Endothelial cell of umbilical vein (primary cell): ENCODE measurements at regions not wholly inside any gene's neighbourhood (a gene's known extent, or its start where the extent isn't known, plus 50 kb on each side); places are given as distances from the start of the nearest gene placed in this dataset.

Source experiments
- BruUV-seq: library from RNA; stranded (reverse); fragments of 400-500 nt; replicated peaks from 2 replicates; lab custom pipeline; 2021; lab: Mats Ljungman, UMichigan
- CTCF ChIA-PET: fragments of 300-600, 350-600 bp; sonication (Branson Sonifier 250); formaldehyde crosslinking; loops from one replicate; lab custom pipeline; 2021; ENCODE audit warnings: antibody characterized with exemption, inconsistent platforms; lab: Charles Lee
- POLR2A ChIA-PET: fragments of 300-600, 350-600 bp; sonication (Branson Sonifier 250); formaldehyde crosslinking; loops from one replicate; lab custom pipeline; 2021; ENCODE audit warnings: antibody characterized with exemption, inconsistent platforms; lab: Charles Lee
- DNase-seq: peaks from one replicate; pipeline ENCODE4 v3.0.0-alpha.2; 2011; ENCODE audit warnings: low read depth, low spot score
- FAIRE-seq: peaks from 2 replicates; lab custom pipeline; 2011; peaks lifted over from hg19 to GRCh38; lab: Jason Lieb, UNC
- H2AFZ ChIP-seq: 2 replicates; pipeline ENCODE4 v1.6.0; 2012; ENCODE audit warnings: low read depth, low read length, control low read depth, inconsistent platforms
- H3K27ac ChIP-seq: 2 replicates; pipeline ENCODE4 v1.5.1; 2011; ENCODE audit warnings: low read depth, mild to moderate bottlenecking, control low read depth, low read length, moderate library complexity; ENCODE audit not compliant: insufficient read depth
- H3K27me3 ChIP-seq, 2 experiments: 2 replicates each; pipeline versions ENCODE4 v1.6.0 to v1.6.1; 2011; ENCODE audit warnings: low read length in 2 of 2, mixed read lengths in 1 of 2; ENCODE audit not compliant: control insufficient read depth in 2 of 2, insufficient read depth in 2 of 2
- H3K36me3 ChIP-seq, 2 experiments: 2 replicates in 1 of 2; 3 replicates in 1 of 2; pipeline ENCODE4 v1.5.1; 2011; ENCODE audit warnings: low read length in 2 of 2, mild to moderate bottlenecking in 1 of 2, moderate library complexity in 1 of 2; ENCODE audit not compliant: control insufficient read depth in 2 of 2, insufficient read depth in 2 of 2; ENCODE audit errors: extremely low read depth in 1 of 2
- H3K4me1 ChIP-seq: 3 replicates; pipeline ENCODE4 v1.5.1; 2011; ENCODE audit warnings: mild to moderate bottlenecking, low read length; ENCODE audit not compliant: control insufficient read depth, insufficient read depth; ENCODE audit errors: extremely low read depth
- H3K4me2 ChIP-seq: 2 replicates; pipeline ENCODE4 v1.6.1; 2011; ENCODE audit warnings: low read length, control low read depth, mixed read lengths; ENCODE audit not compliant: insufficient read depth
- H3K4me3 ChIP-seq, 3 experiments: fragments of 200-600 bp in 1 of 3; sonication (generic), shearing (Covaris generic) in 1 of 3; replicated peaks in 1 of 3; 2 replicates each; pipeline ENCODE4 v1.5.1; 2011 to 2016; ENCODE audit warnings: control low read depth in 3 of 3, low read length in 3 of 3, mild to moderate bottlenecking in 2 of 3, inconsistent platforms in 1 of 3, low read depth in 1 of 3, moderate library complexity in 1 of 3; ENCODE audit not compliant: insufficient read depth in 1 of 3
- H3K79me2 ChIP-seq: 2 replicates; pipeline ENCODE4 v1.6.0; 2012; ENCODE audit warnings: low read length, inconsistent platforms; ENCODE audit not compliant: control insufficient read depth, insufficient read depth
- H3K9ac ChIP-seq: replicated peaks from 2 replicates; pipeline ENCODE3; 2011; ENCODE audit warnings: low read length, control low read depth; ENCODE audit not compliant: insufficient read depth; ENCODE audit errors: extremely low read depth
- H3K9me1 ChIP-seq: replicated peaks from 3 replicates; pipeline ENCODE4 v1.6.0; 2011; ENCODE audit warnings: mild to moderate bottlenecking, low read length; ENCODE audit not compliant: control insufficient read depth, insufficient read depth; ENCODE audit errors: extremely low read depth
- H3K9me3 ChIP-seq: replicated peaks from 2 replicates; pipeline ENCODE4 v1.5.1; 2012; ENCODE audit warnings: low read length, inconsistent platforms; ENCODE audit not compliant: control insufficient read depth, insufficient read depth
- H4K20me1 ChIP-seq: replicated peaks from 2 replicates; pipeline ENCODE3; 2011; ENCODE audit warnings: mild to moderate bottlenecking, low read length; ENCODE audit not compliant: control insufficient read depth, insufficient read depth; ENCODE audit errors: extremely low read depth
- EZH2 ChIP-seq: IDR thresholded peaks from 2 replicates; pipeline ENCODE4 v1.6.1; 2012; ENCODE audit warnings: borderline replicate concordance, low read depth, mild to moderate bottlenecking, moderate library complexity, low read length, inconsistent platforms; ENCODE audit not compliant: severe bottlenecking
- FOS ChIP-seq: IDR thresholded peaks from 2 replicates; pipeline ENCODE4 v1.6.1; 2011; ENCODE audit warnings: mild to moderate bottlenecking, low read length, moderate library complexity, borderline replicate concordance; ENCODE audit not compliant: insufficient read depth
- GATA2 ChIP-seq: IDR thresholded peaks from 2 replicates; pipeline ENCODE4 v1.7.0; 2011; ENCODE audit warnings: low read depth, mild to moderate bottlenecking, moderate library complexity, mixed read lengths, low read length; ENCODE audit not compliant: insufficient read length, insufficient read depth
- JUN ChIP-seq: IDR thresholded peaks from 2 replicates; pipeline ENCODE4 v1.6.1; 2011; ENCODE audit warnings: borderline replicate concordance, low read depth; ENCODE audit not compliant: insufficient read length, insufficient read depth
- MYC ChIP-seq: IDR thresholded peaks from one replicate; pipeline ENCODE4 v1.6.1; 2011; ENCODE audit warnings: mild to moderate bottlenecking, low read depth, low read length
- POLR2A ChIP-seq: IDR thresholded peaks from 2 replicates; pipeline ENCODE4 v1.6.1; 2012; ENCODE audit warnings: low read depth, mild to moderate bottlenecking, control low read depth, low read length
- POLR2AphosphoS5 ChIP-seq: IDR thresholded peaks from 2 replicates; pipeline ENCODE4 v1.6.1; 2012; ENCODE audit warnings: low read depth, mild to moderate bottlenecking, control low read depth, low read length, moderate library complexity; ENCODE audit not compliant: insufficient read depth
- dilution Hi-C: fragments of 300-500 bp; cut with MboI; formaldehyde crosslinking; loops from one replicate; pipeline ENCODE4 v1.15.0; 2019; ENCODE audit warnings: low sequenced_read_pairs; ENCODE audit not compliant: extremely low pct_ligation_motif_present
- intact Hi-C: fragments of 100-400 bp; cut with micrococcal nuclease; formaldehyde crosslinking; loops from one replicate; pipeline ENCODE4 v1.10.0; 2022
- TF ChIP-seq, protein P1 (sequence below), 2 donors: IDR thresholded peaks; 1 replicate in 1 of 2; 2 replicates in 1 of 2; pipeline ENCODE4 v1.5.1; 2011; ENCODE audit warnings: low read length in 2 of 2, mild to moderate bottlenecking in 2 of 2, moderate library complexity in 2 of 2, control low read depth in 1 of 2, inconsistent platforms in 1 of 2, low read depth in 1 of 2; ENCODE audit not compliant: insufficient read depth in 1 of 2; ENCODE audit errors: extremely low read depth in 1 of 2
- TF ChIP-seq, protein P2 (sequence below): IDR thresholded peaks from 2 replicates; pipeline ENCODE4 v1.6.1; 2011; ENCODE audit not compliant: insufficient read depth, insufficient read length

DNA sequence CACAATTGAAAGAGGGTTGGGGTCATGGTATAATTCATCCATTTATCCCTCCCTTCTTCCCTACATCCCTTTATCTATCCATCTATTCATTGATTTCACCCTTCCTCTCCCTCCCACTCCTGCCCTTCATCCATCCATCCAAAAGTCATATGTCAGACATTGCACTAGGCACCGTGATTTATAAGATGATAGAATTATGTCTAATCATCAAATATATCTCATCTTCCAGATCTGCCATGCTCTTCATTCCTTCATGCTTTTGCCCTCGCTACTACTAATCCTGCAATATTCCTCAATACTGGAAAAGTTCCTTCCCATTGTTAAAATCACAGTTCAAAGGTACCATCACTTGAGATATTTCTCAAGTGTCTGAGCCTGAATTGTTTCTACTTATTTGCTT lies 335.2 kb upstream of the CDH11 start:
- CTCF ChIA-PET = no interaction called here
- TF ChIP-seq, protein P1, sequence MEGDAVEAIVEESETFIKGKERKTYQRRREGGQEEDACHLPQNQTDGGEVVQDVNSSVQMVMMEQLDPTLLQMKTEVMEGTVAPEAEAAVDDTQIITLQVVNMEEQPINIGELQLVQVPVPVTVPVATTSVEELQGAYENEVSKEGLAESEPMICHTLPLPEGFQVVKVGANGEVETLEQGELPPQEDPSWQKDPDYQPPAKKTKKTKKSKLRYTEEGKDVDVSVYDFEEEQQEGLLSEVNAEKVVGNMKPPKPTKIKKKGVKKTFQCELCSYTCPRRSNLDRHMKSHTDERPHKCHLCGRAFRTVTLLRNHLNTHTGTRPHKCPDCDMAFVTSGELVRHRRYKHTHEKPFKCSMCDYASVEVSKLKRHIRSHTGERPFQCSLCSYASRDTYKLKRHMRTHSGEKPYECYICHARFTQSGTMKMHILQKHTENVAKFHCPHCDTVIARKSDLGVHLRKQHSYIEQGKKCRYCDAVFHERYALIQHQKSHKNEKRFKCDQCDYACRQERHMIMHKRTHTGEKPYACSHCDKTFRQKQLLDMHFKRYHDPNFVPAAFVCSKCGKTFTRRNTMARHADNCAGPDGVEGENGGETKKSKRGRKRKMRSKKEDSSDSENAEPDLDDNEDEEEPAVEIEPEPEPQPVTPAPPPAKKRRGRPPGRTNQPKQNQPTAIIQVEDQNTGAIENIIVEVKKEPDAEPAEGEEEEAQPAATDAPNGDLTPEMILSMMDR (IDR thresholded peaks at IDR 0.05; ENCODE audit: extremely low read depth in 1 of 2, insufficient read depth in 1 of 2, low read depth in 1 of 2, low read length in 2 of 2) = no peak
- TF ChIP-seq MYC (no peak), EZH2 (no peak), FOS (no peak), JUN (no peak), POLR2A (no peak), GATA2 (no peak), POLR2AphosphoS5 (no peak)
- TF ChIP-seq, protein P2, sequence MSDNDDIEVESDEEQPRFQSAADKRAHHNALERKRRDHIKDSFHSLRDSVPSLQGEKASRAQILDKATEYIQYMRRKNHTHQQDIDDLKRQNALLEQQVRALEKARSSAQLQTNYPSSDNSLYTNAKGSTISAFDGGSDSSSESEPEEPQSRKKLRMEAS = no peak
- no peak overlapping the region for H3K4me2 ChIP-seq
- H4K20me1 ChIP-seq = no peaks in the 10 kb centered on the region
- no peaks in the 10 kb centered on the region for H3K79me2 ChIP-seq
- H3K36me3 ChIP-seq = no peaks in the 10 kb centered on the region
- no peak overlapping the region for H2AFZ ChIP-seq
- no peak overlapping the region for H3K9ac ChIP-seq
- H3K27me3 ChIP-seq = no peaks in the 10 kb centered on the region
- POLR2A ChIA-PET = no interaction called here
- intact Hi-C loops (no loop called here), dilution Hi-C loops (no loop called here)
- no TSS peak for BruUV-seq
- no peak overlapping the region for H3K27ac ChIP-seq
- H3K4me1 ChIP-seq = no peaks in the 10 kb centered on the region
- no peaks in the 10 kb centered on the region for H3K9me1 ChIP-seq
- DNase-seq = no peak
- H3K4me3 ChIP-seq = no peak overlapping the region
- no peaks in the 10 kb centered on the region for H3K9me3 ChIP-seq
- no peak for FAIRE-seq
